ENCODE measurements at regions not wholly inside any gene's neighbourhood (a gene's known extent, or its start where the extent isn't known, plus 50 kb on each side); places are given as distances from the start of the nearest gene placed in this dataset.

GRCh38 chr18:27673861-27674260 is 488.8 kb upstream of the CHST9 start:
- no peak overlapping the region for H3K27ac ChIP-seq (ENCODE audit: low read depth, low read length)
- ChIA-PET CTCF (no interaction called here), RAD21 (ENCODE audit: low non-redundant PET in 1 of 2, low total read pairs in 2 of 2, uncharacterized antibody in 2 of 2, unreplicated experiment in 2 of 2) (no interaction called here), POLR2A (no interaction called here)
- no peaks in the 10 kb centered on the region for H3K9me3 ChIP-seq (ENCODE audit: control insufficient read depth in 1 of 2, insufficient read depth in 1 of 2, low read depth in 1 of 2, low read length in 2 of 2)
- ATAC-seq (no peak), DNase-seq (ENCODE audit: low read depth, low spot score) (no peak)
- no peaks in the 10 kb centered on the region for H4K20me1 ChIP-seq (ENCODE audit: insufficient read depth)
- H3K4me3 ChIP-seq (replicated peaks in 1 of 2; ENCODE audit: low read depth in 1 of 2, low read length in 2 of 2) = no peak overlapping the region
- TF ChIP-seq YY1 (IDR thresholded peaks at IDR 0.05; ENCODE audit: extremely low read depth, insufficient replicate concordance, low read depth, low read length) (no peak), POLR2AphosphoS5 (IDR thresholded peaks at IDR 0.05; ENCODE audit: low read depth, low read length) (no peak), CEBPB (IDR thresholded peaks at IDR 0.05; ENCODE audit: low read depth) (no peak), EZH2 (IDR thresholded peaks at IDR 0.05) (no peak), JUND (IDR thresholded peaks at IDR 0.05) (no peak), SP1 (IDR thresholded peaks at IDR 0.05; ENCODE audit: low read depth) (no peak), SIN3A (IDR thresholded peaks at IDR 0.05; ENCODE audit: low read depth) (no peak), FOSL1 (IDR thresholded peaks at IDR 0.05; ENCODE audit: low read depth) (no peak), ELF1 (IDR thresholded peaks at IDR 0.05; ENCODE audit: borderline replicate concordance, low read depth) (no peak), CBX3 (IDR thresholded peaks at IDR 0.05; ENCODE audit: low read depth) (no peak), CTCF (IDR thresholded peaks at IDR 0.05 in 2 of 3, conservative IDR thresholded peaks at IDR 0.05 in 1 of 3; ENCODE audit: borderline replicate concordance in 1 of 3, insufficient read depth in 1 of 3, low read depth in 2 of 3, low read length in 2 of 3) (no peak), ZNF274 (IDR thresholded peaks at IDR 0.05; ENCODE audit: low read depth, low read length) (no peak), ATF3 (IDR thresholded peaks at IDR 0.05) (no peak), RAD21 (IDR thresholded peaks at IDR 0.05; ENCODE audit: low read depth) (no peak), TCF7L2 (IDR thresholded peaks at IDR 0.05; ENCODE audit: borderline replicate concordance, extremely low read depth, insufficient read depth, insufficient read length) (no peak), ZFX (IDR thresholded peaks at IDR 0.05) (no peak), ZBTB33 (IDR thresholded peaks at IDR 0.05; ENCODE audit: extremely low read depth, insufficient replicate concordance, low read length) (no peak)
- H3K79me2 ChIP-seq (ENCODE audit: insufficient read depth, low read length) = no peaks in the 10 kb centered on the region
- H3K27me3 ChIP-seq (ENCODE audit: insufficient read depth, low read length) = no peaks in the 10 kb centered on the region
- intact Hi-C loops (cut with micrococcal nuclease) = no loop called here
- H3K9ac ChIP-seq (ENCODE audit: low read length) = no peak overlapping the region
- no peak overlapping the region for H2AFZ ChIP-seq (ENCODE audit: low read depth, low read length, poor library complexity, severe bottlenecking)
- BruUV-seq (replicated peaks) = no TSS peak
- no peak overlapping the region for H3K4me2 ChIP-seq (ENCODE audit: low read length)
- no peaks in the 10 kb centered on the region for H3K36me3 ChIP-seq (ENCODE audit: control insufficient read depth in 1 of 2, insufficient read depth in 2 of 2, low read length in 2 of 2)
- no peaks in the 10 kb centered on the region for H3K9me2 ChIP-seq (ENCODE audit: insufficient read depth)
- no peaks in the 10 kb centered on the region for H3K4me1 ChIP-seq (ENCODE audit: control insufficient read depth in 1 of 2, insufficient read depth in 2 of 2, low read length in 2 of 2)

Data from HCT116 (cell line).